ENCODE measurements at regions not wholly inside any gene's neighbourhood (a gene's known extent, or its start where the extent isn't known, plus 50 kb on each side); places are given as distances from the start of the nearest gene placed in this dataset.
"Not testable (repeated sequence)": the region's sequence is repeated elsewhere in the genome, so short reads cannot be mapped to it uniquely, and the experiment has no call there.

GRCh38 chr10:46095943-46096342 is 49.9 kb upstream of the MSMB start:
- not testable (repeated sequence) for H3K27me3 ChIP-seq (ENCODE audit: control insufficient read depth in 3 of 3, insufficient read depth in 3 of 3, low read length in 2 of 3); H3K36me3 ChIP-seq (ENCODE audit: control insufficient read depth in 4 of 4, insufficient read depth in 4 of 4, low read length in 4 of 4); H3K9ac ChIP-seq (ENCODE audit: insufficient read depth in 1 of 2, low read length in 2 of 2); H3K4me3 ChIP-seq; H3K27ac ChIP-seq (ENCODE audit: low read depth in 1 of 2, low read length in 1 of 2); ATAC-seq (ENCODE audit: insufficient read depth, low FRiP score); DNase-seq; H3K9me3 ChIP-seq (ENCODE audit: control insufficient read depth in 4 of 4, insufficient read depth in 3 of 4, low read length in 3 of 4)
- peaks cover 0 to 18% (median 0%) of the 10 kb centered on the region in 5 donors for H3K4me1 ChIP-seq (ENCODE audit: control insufficient read depth in 5 of 5, insufficient read depth in 5 of 5, low read length in 5 of 5)
- WGBS, 2 donors: 82 to 87% methylated on average over 5 of the region's 5 CpGs

- DNase-seq (no peak), ATAC-seq (ENCODE audit: insufficient read depth, low FRiP score) (no peak)
- Histone ChIP-seq H3K9ac (ENCODE audit: insufficient read depth in 1 of 2, low read length in 2 of 2) (no peak overlapping the region), H3K27ac (ENCODE audit: low read depth in 1 of 2, low read length in 1 of 2) (no peak overlapping the region), H3K4me1 (ENCODE audit: control insufficient read depth in 5 of 5, insufficient read depth in 5 of 5, low read length in 5 of 5) (peaks cover 0 to 18% (median 0%) of the 10 kb centered on the region in 5 donors), H3K36me3 (ENCODE audit: control insufficient read depth in 4 of 4, insufficient read depth in 4 of 4, low read length in 4 of 4) (no peaks in the 10 kb centered on the region), H3K4me3 (no peak overlapping the region), H3K27me3 (ENCODE audit: control insufficient read depth in 3 of 3, insufficient read depth in 3 of 3, low read length in 2 of 3) (no peaks in the 10 kb centered on the region), H3K9me3 (ENCODE audit: control insufficient read depth in 4 of 4, insufficient read depth in 3 of 4, low read length in 3 of 4) (no peaks in the 10 kb centered on the region)
- WGBS, 2 donors: 87 to 94% methylated on average over 4 of the region's 4 CpGs
- TF ChIP-seq CTCF (IDR thresholded peaks at IDR 0.05; ENCODE audit: control extremely low read depth, extremely low read depth): no peak
Measured at GRCh38 chr10:46096446-46096845, 50.4 kb upstream of the MSMB start.

- WGBS, 2 donors: 71 to 78% methylated on average over 7 to 8 of the region's 8 CpGs
- ATAC-seq (ENCODE audit: insufficient read depth, low FRiP score) (no peak), DNase-seq (no peak)
- Histone ChIP-seq H3K27ac (ENCODE audit: low read depth in 1 of 2, low read length in 1 of 2) (no peak overlapping the region), H3K4me3 (no peak overlapping the region), H3K36me3 (ENCODE audit: control insufficient read depth in 4 of 4, insufficient read depth in 4 of 4, low read length in 4 of 4) (no peaks in the 10 kb centered on the region), H3K9me3 (ENCODE audit: control insufficient read depth in 4 of 4, insufficient read depth in 3 of 4, low read length in 3 of 4) (no peaks in the 10 kb centered on the region), H3K27me3 (ENCODE audit: control insufficient read depth in 3 of 3, insufficient read depth in 3 of 3, low read length in 2 of 3) (no peaks in the 10 kb centered on the region), H3K9ac (ENCODE audit: insufficient read depth in 1 of 2, low read length in 2 of 2) (no peak overlapping the region), H3K4me1 (ENCODE audit: control insufficient read depth in 5 of 5, insufficient read depth in 5 of 5, low read length in 5 of 5) (peaks cover 0 to 18% (median 0%) of the 10 kb centered on the region in 5 donors)
- no peak for TF ChIP-seq CTCF (IDR thresholded peaks at IDR 0.05; ENCODE audit: control extremely low read depth, extremely low read depth)
Measured at GRCh38 chr10:46096909-46097575, 51.0 kb upstream of the MSMB start.

GRCh38 chr10:46097576-46098317 is 51.7 kb upstream of the MSMB start:
- no peak overlapping the region for H3K27ac ChIP-seq (ENCODE audit: low read depth in 1 of 2, low read length in 1 of 2)
- H3K27me3 ChIP-seq (ENCODE audit: control insufficient read depth in 3 of 3, insufficient read depth in 3 of 3, low read length in 2 of 3): no peaks in the 10 kb centered on the region
- H3K36me3 ChIP-seq (ENCODE audit: control insufficient read depth in 4 of 4, insufficient read depth in 4 of 4, low read length in 4 of 4): no peaks in the 10 kb centered on the region
- H3K9me3 ChIP-seq (ENCODE audit: control insufficient read depth in 4 of 4, insufficient read depth in 3 of 4, low read length in 3 of 4): no peaks in the 10 kb centered on the region
- H3K9ac ChIP-seq (ENCODE audit: insufficient read depth in 1 of 2, low read length in 2 of 2): no peak overlapping the region
- H3K4me3 ChIP-seq: no peak overlapping the region
- H3K4me1 ChIP-seq (ENCODE audit: control insufficient read depth in 5 of 5, insufficient read depth in 5 of 5, low read length in 5 of 5): peaks cover 0 to 18% (median 0%) of the 10 kb centered on the region in 5 donors
- ATAC-seq (ENCODE audit: insufficient read depth, low FRiP score) (no peak), DNase-seq (no peak)
- WGBS, 2 donors: 88 to 95% methylated on average over 14 of the region's 14 CpGs
- no peak for TF ChIP-seq CTCF (IDR thresholded peaks at IDR 0.05; ENCODE audit: control extremely low read depth, extremely low read depth)
